ENCODE measurements at regions not wholly inside any gene's neighbourhood (a gene's known extent, or its start where the extent isn't known, plus 50 kb on each side); places are given as distances from the start of the nearest gene placed in this dataset.

DNA sequence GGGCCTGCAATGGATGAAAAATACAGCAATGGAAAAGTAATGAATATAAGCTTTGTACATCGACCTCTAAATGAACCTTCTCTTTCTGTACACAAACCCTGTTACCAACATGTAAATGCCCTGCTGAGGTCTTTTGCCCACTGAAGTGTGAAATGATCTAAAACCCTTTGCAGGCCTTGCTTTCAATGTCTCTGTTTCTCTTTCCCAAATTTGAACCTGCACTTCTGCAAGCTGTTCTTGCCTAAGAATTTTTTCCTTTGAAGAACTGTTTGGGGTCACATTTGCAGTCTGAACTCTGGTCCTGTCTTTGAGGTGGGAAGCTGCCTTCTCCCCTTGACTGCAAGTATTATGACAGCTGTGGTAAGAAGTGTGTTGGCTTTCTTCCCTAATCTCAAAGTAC lies 1237.1 kb downstream of the FAM181B start:
- Mint-ChIP-seq H3K27ac (no peak overlapping the region), H3K4me1 (peaks cover 2% of the 10 kb centered on the region), H3K27me3 (peaks cover 1% of the 10 kb centered on the region), H3K4me3 (no peak overlapping the region), H3K9me3 (no peaks in the 10 kb centered on the region), H3K36me3 (no peaks in the 10 kb centered on the region)
- no peak for ATAC-seq (ENCODE audit: low read depth)
- DNase-seq (ENCODE audit: low spot score in 2 of 2) = no peak

DNA sequence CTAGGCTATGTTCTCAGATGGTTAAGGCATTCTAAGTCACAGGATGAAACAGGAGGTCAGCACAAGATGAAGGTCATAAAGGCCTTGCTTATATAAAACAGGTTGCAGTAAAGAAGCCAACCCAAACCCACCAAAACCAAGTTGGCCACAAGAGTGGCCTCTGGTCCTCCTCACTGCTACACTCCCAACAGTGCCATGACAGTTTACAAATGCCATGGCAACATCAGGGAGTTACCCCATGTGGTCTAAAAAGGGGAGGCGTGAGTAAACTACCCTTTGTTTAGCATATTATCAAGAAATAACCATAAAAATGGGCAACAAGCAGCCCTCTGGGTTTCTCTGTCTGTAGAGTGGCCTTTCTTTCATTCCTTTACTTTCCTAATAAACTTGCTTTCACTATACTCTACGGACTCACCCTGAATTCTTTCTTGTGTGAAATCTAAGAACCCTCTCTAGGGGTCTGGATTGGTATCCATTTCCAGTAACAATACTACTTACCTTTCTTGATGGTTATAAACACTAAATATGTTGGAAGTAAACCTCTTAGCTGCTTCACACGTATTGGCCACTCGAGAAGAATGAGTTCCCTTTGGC lies 1237.9 kb downstream of the FAM181B start:
- ATAC-seq (ENCODE audit: low read depth) = no peak
- H3K27ac Mint-ChIP-seq = no peak overlapping the region
- no peaks in the 10 kb centered on the region for H3K9me3 Mint-ChIP-seq
- H3K4me3 Mint-ChIP-seq = no peak overlapping the region
- no peaks in the 10 kb centered on the region for H3K36me3 Mint-ChIP-seq
- DNase-seq (ENCODE audit: low spot score in 2 of 2) = no peak
- H3K4me1 Mint-ChIP-seq = peaks cover 2% of the 10 kb centered on the region
- H3K27me3 Mint-ChIP-seq = peaks cover 1% of the 10 kb centered on the region

DNA sequence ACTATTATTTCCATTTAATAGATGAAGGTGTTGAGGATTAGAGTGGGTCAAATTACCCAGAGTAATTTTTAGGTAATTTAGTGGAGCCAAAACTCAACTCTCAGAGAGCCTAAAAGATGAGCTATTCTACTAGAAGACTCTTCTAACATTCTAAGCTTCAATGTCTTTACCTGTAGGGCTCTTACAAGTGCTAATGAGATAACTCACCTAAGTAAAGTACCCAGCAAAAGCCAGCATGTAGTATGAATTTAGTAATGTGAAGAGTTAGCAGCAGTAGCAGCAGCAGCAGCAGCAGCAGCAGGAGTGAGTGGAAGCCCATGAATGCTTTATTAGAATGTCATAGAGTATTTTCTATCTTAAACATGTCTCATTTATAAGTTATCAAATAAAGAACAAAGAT lies 1239.2 kb downstream of the FAM181B start:
- Mint-ChIP-seq H3K27me3 (peaks cover 1% of the 10 kb centered on the region), H3K4me3 (no peak overlapping the region), H3K4me1 (peaks cover 2% of the 10 kb centered on the region), H3K9me3 (no peaks in the 10 kb centered on the region), H3K27ac (no peak overlapping the region), H3K36me3 (no peaks in the 10 kb centered on the region)
- DNase-seq (ENCODE audit: low spot score in 2 of 2) = no peak
- ATAC-seq (ENCODE audit: low read depth) = no peak

DNA sequence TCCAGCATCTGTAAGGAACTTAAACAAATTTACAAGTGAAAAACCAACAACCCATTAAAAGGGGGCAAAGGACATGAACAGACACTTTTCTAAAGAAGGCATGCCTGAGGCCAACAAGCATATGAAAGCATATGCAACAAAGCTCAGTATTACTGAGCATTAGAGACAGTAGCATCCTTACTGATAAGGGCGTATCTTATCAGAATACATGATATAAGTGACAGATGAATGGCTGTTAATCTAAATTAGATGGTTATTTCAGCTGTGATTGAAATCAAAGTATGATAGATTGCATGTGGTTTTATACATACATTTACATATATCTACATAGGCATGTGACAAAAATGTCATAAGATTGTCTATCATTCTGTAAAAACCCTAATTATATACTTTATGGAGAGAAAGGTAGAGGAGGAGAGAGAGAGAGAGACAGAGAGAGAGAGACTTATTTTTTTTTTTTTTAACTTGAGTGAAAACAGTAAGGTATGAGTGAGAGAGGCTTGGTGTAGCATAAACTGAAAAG lies 1240.7 kb downstream of the FAM181B start:
- H3K27me3 Mint-ChIP-seq = peaks cover under 1% of the 10 kb centered on the region
- H3K36me3 Mint-ChIP-seq = no peaks in the 10 kb centered on the region
- H3K4me1 Mint-ChIP-seq = peaks cover 2% of the 10 kb centered on the region
- no peak overlapping the region for H3K27ac Mint-ChIP-seq
- no peak for ATAC-seq (ENCODE audit: low read depth)
- DNase-seq (ENCODE audit: low spot score in 2 of 2) = no peak
- H3K9me3 Mint-ChIP-seq = no peaks in the 10 kb centered on the region
- H3K4me3 Mint-ChIP-seq = no peak overlapping the region

DNA sequence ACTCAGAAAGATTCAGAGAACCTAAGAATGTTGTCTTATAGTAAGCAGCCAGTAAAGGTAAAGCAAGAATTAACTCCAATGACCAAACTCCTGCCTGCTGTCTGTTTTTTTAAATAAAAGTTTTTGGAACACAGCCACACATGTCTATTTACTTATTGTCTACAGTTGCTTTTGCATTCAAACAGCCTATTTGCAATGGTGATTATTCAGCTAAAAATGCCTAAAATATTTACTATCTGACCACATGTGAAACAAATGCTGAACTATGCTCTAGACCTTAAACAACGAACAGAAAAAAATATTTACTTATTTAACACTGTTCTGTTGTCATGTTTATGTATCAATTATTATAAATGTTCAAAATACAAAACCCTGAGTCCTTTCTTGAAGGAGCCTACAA lies 1246.6 kb downstream of the FAM181B start:
- Mint-ChIP-seq H3K36me3 (no peaks in the 10 kb centered on the region), H3K27ac (no peak overlapping the region), H3K9me3 (peaks cover 2% of the 10 kb centered on the region), H3K4me3 (no peak overlapping the region), H3K4me1 (no peaks in the 10 kb centered on the region), H3K27me3 (no peaks in the 10 kb centered on the region)
- no peak for DNase-seq (ENCODE audit: low spot score in 2 of 2)
- ATAC-seq (ENCODE audit: low read depth) = no peak

DNA sequence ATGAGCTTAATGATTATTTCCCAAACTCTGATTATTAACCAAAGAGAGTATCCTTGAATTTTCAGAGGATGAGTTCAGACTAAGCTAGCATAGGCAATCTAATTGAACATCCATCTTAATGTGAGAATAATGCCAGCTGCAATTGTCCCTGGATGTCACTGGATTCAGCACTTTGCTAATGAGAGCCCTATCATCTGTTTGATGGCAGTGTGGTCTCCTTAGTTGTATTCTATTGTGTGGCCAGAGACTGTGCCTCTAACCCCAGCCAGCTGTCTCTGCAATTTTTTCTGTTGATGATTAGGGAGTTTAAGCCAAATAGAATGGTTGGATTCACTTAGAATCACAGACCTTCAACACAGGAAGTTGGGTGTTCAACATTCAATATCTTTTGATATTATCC lies 1249.5 kb downstream of the FAM181B start:
- Mint-ChIP-seq H3K4me3 (no peak overlapping the region), H3K9me3 (peaks cover 2% of the 10 kb centered on the region), H3K36me3 (no peaks in the 10 kb centered on the region), H3K27me3 (no peaks in the 10 kb centered on the region), H3K27ac (no peak overlapping the region), H3K4me1 (no peaks in the 10 kb centered on the region)
- ATAC-seq (ENCODE audit: low read depth) (no peak), DNase-seq (ENCODE audit: low spot score in 2 of 2) (no peak)

DNA sequence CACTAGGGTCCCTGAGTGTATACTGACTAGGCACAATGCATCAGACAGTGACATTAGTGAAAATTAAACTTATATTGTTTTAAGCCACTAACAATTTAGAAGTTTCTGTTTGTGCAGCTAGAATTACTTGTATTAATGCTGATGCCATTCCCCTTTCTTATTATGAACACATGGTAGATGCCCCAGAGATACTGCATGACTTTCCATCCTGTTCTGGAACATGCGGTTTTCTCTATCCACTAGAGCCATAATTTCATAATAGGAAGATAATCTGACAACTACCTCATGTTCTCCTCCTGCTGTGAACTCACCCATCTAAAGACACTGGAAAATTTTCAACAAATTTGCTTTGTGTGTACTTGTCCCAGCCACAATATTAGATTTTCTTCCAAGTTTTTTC lies 1256.4 kb downstream of the FAM181B start:
- DNase-seq (ENCODE audit: low spot score in 2 of 2) (no peak), ATAC-seq (ENCODE audit: low read depth) (no peak)
- H3K9me3 Mint-ChIP-seq = peaks cover 1% of the 10 kb centered on the region
- no peak overlapping the region for H3K4me3 Mint-ChIP-seq
- H3K4me1 Mint-ChIP-seq = no peaks in the 10 kb centered on the region
- H3K36me3 Mint-ChIP-seq = no peaks in the 10 kb centered on the region
- no peaks in the 10 kb centered on the region for H3K27me3 Mint-ChIP-seq
- no peak overlapping the region for H3K27ac Mint-ChIP-seq

DNA sequence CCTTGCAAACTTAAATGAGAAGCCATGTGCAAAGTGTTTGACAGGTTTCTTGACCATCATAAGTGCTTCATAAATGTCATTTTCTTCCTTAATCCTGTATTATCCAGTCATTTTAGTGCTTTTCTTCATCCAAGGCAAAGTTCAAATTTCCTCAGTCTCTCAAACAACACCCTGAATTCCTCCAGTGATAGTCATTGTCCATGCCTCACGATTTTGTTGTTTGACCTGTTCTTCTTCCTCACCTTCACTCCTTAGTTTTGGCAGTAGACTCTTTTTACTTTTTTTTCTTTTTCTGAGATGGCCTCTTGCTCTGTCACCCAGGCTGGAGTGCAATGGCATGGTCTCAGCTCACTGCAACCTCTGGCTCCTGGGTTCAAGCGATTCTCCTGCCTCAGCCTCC lies 1257.3 kb downstream of the FAM181B start:
- Mint-ChIP-seq H3K4me1 (no peaks in the 10 kb centered on the region), H3K36me3 (no peaks in the 10 kb centered on the region), H3K4me3 (no peak overlapping the region), H3K27ac (no peak overlapping the region), H3K9me3 (peaks cover 1% of the 10 kb centered on the region), H3K27me3 (no peaks in the 10 kb centered on the region)
- no peak for ATAC-seq (ENCODE audit: low read depth)
- no peak for DNase-seq (ENCODE audit: low spot score in 2 of 2)

DNA sequence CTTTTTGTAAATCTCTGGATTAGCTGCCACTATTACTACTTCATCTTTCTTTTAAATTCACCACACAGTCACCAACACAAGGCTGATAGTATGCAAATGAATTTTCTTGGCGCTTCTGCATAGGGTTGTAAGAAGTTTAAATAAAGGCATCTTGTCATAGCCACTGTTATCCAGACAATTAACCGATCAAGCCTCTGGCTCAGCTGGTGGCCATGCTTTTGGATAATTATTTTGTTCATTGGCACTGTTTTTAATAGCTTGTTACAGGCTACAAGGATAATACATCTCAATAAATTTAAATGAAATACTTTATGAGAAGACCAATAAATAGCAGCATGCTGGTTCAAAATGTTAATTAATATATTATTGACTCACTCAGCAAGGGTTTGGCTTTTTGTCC lies 1261.0 kb downstream of the FAM181B start:
- no peak overlapping the region for H3K4me3 Mint-ChIP-seq
- DNase-seq (ENCODE audit: low spot score in 2 of 2) (no peak), ATAC-seq (ENCODE audit: low read depth) (no peak)
- no peak overlapping the region for H3K27ac Mint-ChIP-seq
- H3K27me3 Mint-ChIP-seq = no peaks in the 10 kb centered on the region
- no peaks in the 10 kb centered on the region for H3K4me1 Mint-ChIP-seq
- peaks cover 10% of the 10 kb centered on the region for H3K9me3 Mint-ChIP-seq
- H3K36me3 Mint-ChIP-seq = no peaks in the 10 kb centered on the region

DNA sequence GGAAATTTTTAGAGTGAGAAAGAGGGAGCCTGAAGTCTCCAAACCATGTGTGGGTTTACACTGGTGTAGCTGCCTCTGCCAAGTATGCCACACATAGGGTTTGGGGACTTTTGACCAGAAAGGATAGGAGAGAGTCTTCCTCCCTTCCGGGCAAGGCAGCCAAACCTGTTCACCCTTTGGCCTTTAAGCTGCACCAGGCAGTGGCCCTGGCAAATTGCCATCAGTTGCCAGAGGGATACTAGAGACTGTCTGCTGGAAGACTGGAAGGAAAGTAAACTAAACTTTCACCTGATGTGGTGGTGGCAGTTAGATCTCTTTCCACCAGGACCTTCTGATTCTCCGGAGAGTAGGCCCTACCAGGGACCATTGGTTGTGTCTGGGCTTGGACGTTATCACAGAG lies 1263.2 kb downstream of the FAM181B start:
- H3K27ac Mint-ChIP-seq = no peak overlapping the region
- no peaks in the 10 kb centered on the region for H3K4me1 Mint-ChIP-seq
- no peak overlapping the region for H3K4me3 Mint-ChIP-seq
- no peaks in the 10 kb centered on the region for H3K36me3 Mint-ChIP-seq
- H3K27me3 Mint-ChIP-seq = no peaks in the 10 kb centered on the region
- no peak for DNase-seq (ENCODE audit: low spot score in 2 of 2)
- ATAC-seq (ENCODE audit: low read depth) = no peak
- H3K9me3 Mint-ChIP-seq = peaks cover 13% of the 10 kb centered on the region

DNA sequence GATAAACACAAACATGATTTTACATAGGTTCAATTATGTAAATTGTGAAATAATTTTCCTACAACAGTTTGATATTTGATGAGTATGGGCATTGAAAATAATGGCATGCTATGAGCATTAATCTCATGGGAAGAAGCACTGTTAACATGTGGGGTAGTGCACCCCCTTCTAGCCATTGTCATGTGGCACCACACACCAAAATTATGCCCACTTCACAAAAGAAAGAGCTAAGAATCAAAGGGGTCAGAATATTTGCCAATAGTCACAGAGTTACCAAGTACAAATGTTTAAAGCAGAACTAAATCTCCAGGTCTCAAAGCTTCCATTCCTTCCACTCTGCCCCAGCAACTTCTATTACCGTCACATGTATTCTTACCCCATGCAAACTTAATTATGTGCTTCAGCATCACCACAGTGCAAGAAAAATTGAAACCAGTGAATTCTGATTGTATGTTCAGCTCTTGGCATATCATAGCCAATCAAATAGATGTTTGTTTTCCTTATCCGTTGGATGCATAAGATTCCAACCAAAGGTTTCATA lies 1273.8 kb downstream of the FAM181B start:
- no peak for DNase-seq (ENCODE audit: low spot score in 2 of 2)
- Mint-ChIP-seq H3K4me1 (no peaks in the 10 kb centered on the region), H3K27me3 (no peaks in the 10 kb centered on the region), H3K9me3 (peaks cover 5% of the 10 kb centered on the region), H3K36me3 (no peaks in the 10 kb centered on the region), H3K27ac (no peak overlapping the region), H3K4me3 (no peak overlapping the region)
- no peak for ATAC-seq (ENCODE audit: low read depth)

DNA sequence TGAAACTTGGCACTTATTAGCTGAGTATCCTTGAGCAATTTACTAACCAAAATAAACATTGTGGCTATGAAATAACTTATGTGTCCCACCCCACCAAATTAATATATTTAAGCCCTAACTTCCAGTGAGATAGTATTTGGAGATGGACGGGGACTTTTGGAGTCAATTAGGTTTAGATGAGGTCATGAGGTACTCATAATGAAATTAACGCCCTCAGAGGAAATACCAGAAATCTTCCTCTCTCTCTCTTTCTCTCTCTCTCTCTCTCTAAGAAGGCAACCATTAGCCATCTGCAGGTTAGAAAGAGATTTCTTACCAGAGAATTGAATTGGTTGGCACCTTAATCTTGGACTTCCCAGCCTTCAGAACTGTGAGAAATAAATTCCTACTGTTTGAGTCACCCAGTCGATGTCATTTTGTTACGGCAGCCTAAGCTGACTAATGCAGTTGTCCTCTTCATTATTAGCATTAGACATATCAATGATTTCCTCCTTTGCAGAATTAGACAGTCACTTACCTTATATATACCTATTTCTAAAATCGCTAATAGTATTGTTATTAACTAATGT lies 1284.0 kb downstream of the FAM181B start:
- no peaks in the 10 kb centered on the region for H3K36me3 Mint-ChIP-seq
- ATAC-seq (ENCODE audit: low read depth) = no peak
- H3K4me3 Mint-ChIP-seq = no peak overlapping the region
- no peak for DNase-seq (ENCODE audit: low spot score in 2 of 2)
- H3K4me1 Mint-ChIP-seq = no peaks in the 10 kb centered on the region
- no peaks in the 10 kb centered on the region for H3K27me3 Mint-ChIP-seq
- H3K9me3 Mint-ChIP-seq = peaks cover 6% of the 10 kb centered on the region
- H3K27ac Mint-ChIP-seq = no peak overlapping the region

DNA sequence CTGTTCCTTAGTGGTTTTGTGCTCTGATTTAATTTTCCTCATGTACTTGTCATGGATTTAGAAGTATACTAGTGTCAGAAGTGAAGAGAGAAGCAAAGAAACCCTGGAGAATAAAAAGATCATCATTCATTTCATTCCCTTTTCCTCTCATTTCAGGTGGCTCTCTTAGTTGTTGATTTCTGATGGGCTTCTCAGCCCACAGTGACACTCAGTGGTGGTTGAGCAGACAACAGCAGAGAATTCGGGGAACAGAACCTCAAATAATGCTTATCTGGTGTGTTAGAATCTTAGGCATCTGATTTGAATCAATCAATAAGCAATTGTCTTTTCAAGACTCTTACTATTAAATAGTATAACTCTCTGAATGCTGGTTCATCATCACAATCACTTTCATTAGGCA lies 1289.4 kb downstream of the FAM181B start:
- Mint-ChIP-seq H3K9me3 (peaks cover 5% of the 10 kb centered on the region), H3K27me3 (no peaks in the 10 kb centered on the region), H3K36me3 (no peaks in the 10 kb centered on the region), H3K4me1 (no peaks in the 10 kb centered on the region), H3K27ac (no peak overlapping the region), H3K4me3 (no peak overlapping the region)
- DNase-seq (ENCODE audit: low spot score in 2 of 2) (no peak), ATAC-seq (ENCODE audit: low read depth) (no peak)

DNA sequence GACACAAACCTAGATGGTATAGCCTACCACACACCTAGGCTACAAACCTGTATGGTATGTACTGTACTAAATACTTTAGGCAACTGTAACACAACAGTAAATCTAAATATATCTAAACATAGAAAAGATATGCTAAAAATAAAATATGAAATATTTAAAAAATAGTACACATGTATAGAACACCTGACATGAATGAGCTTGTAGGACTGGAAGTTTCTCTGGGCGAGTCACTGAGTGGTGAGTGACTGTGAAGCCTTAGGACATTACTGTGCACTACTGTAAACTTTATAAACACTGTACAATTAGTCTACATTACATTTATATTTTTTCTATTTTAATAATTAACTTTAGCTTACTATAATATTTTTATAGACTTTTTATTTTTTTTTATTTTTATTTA lies 1301.3 kb downstream of the FAM181B start:
- no peak overlapping the region for H3K4me3 Mint-ChIP-seq

DNA sequence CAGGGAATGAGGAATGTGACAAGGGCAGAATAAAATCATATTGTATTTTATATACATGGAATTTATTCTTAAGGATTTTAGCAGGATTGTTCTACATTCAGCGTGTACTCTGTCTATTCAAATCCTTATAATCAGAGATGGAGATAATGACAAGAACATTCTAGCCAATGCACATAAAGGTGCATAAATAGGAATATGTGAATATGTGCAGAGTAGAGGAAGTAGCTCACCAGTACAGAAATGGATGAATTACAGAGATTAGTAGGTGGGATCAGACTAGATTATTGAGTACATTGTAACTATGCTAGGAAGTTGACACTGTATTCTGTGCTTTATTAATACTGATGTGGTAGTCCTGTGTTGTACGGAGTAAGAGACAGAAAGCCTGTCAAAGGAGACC lies 1308.8 kb downstream of the FAM181B start:
- no peaks in the 10 kb centered on the region for H3K36me3 Mint-ChIP-seq
- DNase-seq (ENCODE audit: low spot score in 2 of 2) (no peak), ATAC-seq (ENCODE audit: low read depth) (no peak)
- no peaks in the 10 kb centered on the region for H3K27me3 Mint-ChIP-seq
- no peak overlapping the region for H3K4me3 Mint-ChIP-seq
- H3K9me3 Mint-ChIP-seq = peaks cover 4% of the 10 kb centered on the region
- H3K4me1 Mint-ChIP-seq = no peaks in the 10 kb centered on the region
- no peak overlapping the region for H3K27ac Mint-ChIP-seq

More for the DNA sequence above, 1301.3 kb downstream of the FAM181B start:
- Mint-ChIP-seq H3K4me1 (no peaks in the 10 kb centered on the region), H3K9me3 (peaks cover 4% of the 10 kb centered on the region), H3K36me3 (no peaks in the 10 kb centered on the region), H3K27ac (no peak overlapping the region), H3K27me3 (no peaks in the 10 kb centered on the region)
- DNase-seq (ENCODE audit: low spot score in 2 of 2) = no peak
- no peak for ATAC-seq (ENCODE audit: low read depth)
